ENCODE measurements at regions not wholly inside any gene's neighbourhood (a gene's known extent, or its start where the extent isn't known, plus 50 kb on each side); places are given as distances from the start of the nearest gene placed in this dataset.
"Not testable (repeated sequence)": the region's sequence is repeated elsewhere in the genome, so short reads cannot be mapped to it uniquely, and the experiment has no call there.

DNA sequence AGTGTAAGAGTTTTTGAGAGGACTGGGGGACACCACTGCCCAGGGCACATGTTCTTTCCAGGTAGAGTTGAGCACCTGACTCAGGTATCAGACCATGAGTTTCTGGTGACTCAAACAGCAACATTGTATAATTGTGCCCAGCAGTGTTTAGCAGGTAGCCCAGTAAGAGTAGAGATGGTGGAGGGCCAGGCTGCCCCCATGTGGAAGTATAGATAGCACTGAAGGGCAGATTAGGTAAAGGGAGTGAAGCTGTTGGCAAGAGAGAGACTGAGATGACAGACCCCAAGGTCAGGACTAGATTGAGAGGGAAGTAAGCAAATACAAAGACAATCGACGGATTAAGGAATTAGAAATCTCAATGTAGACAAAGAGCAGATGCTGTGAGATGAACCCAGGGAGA lies 74.6 kb downstream of the TRIM42 start:
- DNase-seq = no peak

DNA sequence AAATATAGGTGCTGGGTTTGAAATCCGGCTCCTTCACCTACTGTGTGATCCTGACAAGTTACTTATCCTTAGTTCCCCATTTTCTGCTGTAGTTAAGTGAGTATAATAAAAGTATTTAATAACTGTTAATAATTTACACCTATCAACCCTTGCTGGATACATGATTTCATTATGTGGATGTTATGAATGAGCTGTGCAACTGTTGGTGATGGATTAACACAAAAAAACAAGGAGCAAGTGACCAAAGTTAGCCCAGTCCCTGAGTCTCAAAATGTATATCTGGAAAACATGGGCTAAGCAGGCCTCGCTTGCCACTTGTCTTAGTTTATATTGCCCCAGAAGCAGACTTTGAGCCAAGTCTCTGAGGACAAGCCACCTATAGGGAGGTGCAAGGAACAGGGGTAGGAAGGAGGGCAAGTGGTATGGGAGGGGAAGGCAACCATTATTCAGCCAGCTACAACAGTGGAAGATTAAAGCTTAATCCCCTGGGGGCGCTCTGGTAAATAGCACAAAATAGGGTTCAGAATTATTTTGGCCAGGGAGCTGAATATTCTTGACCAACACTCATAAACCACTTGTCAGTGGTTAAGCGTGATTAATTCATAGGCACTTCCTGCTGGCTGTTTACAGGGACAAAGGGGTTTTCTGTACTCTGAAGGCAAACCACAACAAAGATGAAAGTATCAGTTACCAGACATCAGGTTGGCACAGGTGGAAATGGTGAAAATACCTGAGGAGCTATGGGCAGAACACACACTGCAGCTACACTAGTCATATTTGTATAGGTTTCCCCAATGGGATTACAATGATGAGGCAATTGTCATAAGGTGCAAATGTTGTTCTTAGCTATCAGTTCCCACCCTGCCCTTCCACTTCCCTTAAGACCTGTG lies 76.2 kb downstream of the TRIM42 start:
- DNase-seq = no peak

DNA sequence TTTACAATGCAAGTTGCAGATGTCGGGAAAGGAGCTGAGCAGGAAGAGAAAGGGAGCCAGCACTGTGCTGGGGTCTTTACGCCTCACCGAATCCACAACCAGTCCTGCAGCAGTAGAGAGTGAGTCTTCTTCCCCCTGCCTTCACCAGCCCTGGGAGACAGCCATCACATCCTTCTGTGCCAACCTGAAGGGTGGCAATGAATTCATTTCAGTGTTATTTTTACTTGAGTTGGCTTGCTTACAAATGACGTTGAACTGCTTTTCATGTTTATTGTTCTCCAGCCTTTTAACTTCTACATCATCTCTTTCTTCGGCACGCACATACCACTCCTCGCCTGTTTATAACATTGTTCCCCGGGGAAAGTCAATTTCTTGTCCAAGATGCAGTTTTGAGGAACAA lies 77.1 kb downstream of the TRIM42 start:
- DNase-seq = no peak

DNA sequence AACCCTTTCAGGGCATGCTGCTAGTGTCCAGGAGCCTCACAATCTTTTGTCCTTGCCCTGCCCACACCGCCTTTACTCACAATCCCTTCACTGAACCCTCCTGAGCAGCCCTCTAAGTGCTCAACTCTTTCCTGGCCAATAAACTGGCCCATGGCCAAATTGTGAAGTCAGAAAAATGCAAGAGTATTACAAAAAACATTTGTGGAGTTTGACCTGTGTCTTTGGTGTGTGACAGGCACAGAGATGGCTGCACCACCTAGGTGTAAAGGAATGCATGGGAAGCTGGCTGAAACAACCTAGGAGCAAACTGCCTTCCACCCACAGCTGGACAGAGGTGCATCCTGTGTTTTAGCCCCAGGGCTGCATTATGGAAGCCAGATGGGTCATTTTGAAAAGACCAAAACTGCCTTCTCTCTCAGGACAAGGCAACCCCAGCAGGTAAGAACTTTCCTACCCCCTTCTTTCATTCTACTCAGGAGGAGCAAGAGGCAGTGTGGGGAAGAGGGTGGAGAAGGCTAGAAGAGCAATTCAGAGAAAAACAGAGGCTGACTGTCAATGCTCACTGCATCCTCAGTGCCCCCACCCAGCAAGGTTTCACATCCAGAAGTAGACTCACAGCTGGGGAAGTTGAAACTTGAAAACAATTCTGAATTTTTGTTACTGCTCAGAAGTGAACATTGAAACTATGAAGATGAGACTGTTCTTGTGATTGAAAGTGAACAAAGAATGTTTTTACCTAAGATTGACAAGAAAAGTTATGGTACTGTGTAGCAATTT lies 78.6 kb downstream of the TRIM42 start:
- no peak for DNase-seq

DNA sequence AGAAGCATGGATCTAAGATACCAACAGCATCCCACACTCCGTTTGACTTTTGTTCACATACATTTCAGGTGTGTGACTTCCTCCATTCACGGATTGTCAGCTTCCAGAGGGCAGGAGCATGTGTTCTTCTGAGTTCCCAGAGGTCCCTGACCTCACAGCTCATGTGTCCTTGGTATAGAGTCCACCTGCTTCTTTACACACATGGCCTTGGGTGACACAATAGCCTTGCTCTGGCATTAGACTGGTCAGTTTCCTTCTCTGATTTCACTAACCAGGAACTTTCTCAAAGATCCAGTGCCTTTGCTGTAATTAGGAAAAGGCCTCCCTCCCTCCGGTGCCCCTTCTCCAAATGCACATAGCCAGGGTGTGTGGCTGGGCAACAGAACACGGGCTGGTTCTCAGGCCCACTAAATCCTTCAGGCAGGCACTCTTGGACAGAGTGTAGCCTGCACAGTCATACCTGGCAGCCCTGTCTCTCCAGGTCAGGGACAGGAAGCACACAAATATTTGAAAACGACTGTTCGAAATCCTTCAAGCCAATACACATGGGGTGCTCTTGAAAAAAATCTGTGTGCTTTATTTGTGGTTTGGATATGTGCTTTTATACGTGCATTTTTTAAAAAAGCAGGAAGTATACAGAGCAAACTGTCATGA lies 81.1 kb downstream of the TRIM42 start:
- DNase-seq = no peak

DNA sequence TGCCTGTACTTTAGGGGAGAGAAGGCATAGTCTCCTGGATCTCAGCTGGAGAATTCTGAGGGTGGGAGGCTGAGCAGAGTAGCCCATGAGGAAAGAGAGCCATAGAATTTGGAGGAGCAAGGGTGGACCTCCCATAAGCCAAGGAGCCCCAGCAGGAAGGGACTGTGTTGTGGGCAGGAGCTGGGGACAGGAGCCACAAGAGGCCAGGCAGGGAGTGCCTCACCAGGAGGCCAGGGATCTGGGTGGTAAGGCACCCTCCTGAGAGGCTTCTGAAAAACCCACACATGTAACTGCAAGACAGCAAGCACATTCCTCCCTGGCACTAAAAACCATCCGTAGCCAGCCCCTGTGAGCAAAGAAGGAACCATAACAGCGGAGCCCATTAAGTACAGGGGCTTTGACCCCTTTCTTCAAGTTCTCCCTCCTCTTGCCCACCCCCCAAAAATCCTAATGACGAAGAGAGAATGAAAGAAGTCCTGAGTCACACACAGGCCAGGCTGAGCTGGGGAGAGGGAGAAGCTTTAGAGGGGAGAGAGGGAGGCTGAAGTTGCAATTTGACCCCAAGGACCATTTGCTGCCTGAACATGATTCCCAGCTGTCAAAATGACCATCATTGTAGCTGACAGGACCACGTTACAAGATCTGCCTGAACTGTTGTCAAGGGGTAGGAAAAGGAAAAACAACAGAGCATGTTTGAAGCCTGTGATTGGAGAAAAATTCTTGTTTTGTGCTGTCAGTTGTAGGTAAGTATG lies 82.6 kb downstream of the TRIM42 start:
- no peak for DNase-seq

DNA sequence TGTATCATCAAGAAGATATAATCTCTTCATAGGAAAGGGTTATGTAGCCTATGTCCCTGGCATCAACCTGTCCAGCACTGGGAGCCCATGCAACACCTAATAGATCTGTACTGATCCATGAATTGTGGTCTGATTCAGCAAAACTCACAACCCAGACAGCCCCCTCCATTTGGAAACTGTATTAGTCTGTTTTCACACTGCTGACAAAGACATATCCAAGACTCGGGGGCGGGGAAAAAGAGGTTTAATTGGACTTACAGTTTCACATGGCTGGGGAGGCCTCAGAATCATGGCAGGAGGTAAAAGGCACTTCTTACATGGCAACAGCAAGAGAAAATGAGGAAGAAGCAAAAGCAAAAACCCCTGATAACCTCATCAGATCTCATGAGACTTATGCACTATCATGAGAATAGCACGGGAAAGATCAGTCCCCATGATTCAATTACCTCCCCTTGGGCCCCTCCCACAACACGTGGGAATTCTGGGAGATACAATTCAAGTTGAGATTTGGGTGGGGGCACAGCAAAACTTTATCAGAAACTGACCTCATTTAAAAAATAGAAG lies 83.3 kb downstream of the TRIM42 start:
- DNase-seq = no peak

DNA sequence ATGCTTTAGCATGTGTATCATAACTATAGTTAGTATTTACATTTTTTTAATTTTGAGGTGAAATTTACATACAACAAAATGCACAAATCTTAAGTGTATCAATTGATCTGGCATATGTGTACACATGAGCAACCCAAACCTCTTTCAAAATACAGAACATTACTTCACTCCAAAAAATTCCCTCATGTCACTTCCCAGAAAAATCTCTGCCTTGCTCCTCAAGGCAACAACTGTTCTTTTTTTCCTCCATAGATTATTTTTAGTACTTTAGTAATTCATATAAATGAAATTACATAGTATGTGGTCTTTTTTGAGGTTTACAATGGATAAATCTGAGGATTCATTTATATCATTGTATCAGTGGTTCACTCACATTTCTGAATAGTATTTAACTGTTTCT lies 84.9 kb downstream of the TRIM42 start:
- no peak for DNase-seq

DNA sequence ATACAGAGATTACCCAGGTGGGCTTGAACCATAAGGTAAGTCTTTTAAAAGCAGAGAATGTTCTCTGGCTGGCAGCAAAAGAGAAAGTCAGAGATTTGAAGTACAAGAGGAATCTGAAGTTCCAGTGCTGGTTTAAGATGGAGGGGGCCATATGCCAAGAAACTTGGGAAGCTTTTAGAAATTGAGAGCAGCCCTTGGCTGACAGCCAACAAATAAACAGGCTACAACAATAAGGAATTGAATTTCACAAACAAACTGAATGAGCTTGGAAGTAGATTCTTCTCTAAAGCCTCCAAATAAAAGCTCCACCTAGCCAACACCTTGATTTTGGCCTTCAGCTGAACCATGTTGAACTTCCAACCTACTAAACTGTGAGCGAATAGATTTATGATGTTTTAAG lies 85.7 kb downstream of the TRIM42 start:
- no peak for DNase-seq

DNA sequence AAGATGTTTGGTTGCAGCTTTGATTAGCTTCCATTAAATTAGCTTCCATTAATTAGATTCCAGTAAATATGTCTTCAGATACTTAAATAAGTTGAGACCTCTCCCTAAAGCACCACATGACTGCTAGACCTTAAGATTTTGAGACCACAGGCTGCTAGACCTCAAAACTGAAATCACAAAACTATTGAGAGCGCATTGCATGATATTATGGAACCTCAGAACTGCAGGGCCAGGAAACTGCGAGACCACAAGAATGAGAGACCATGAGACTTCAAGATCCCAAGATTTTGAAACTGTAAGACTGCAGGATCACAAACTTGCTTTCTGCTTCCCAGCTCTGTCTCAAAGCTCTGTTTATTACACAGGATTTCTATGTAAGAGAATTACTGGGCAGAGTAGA lies 87.4 kb downstream of the TRIM42 start:
- no peak for DNase-seq

DNA sequence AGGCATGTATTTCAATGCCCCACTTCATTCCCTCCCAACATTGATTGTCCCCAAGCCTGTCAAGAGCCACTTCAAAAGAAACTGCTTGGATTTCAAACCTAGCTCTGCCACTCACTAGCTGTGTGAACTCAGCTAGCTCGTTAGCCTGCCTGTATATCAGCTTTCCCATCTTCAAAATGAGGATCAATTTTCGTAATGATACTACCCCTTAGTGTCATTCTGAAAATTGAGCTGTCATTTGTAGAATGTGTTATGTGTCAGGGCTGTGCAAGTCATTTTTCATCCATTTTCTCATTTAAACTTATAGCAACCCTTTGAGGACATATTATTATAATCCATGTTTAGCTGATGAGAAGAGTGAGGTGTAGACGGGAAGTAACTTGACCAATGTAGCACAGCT lies 88.6 kb downstream of the TRIM42 start:
- DNase-seq = no peak

DNA sequence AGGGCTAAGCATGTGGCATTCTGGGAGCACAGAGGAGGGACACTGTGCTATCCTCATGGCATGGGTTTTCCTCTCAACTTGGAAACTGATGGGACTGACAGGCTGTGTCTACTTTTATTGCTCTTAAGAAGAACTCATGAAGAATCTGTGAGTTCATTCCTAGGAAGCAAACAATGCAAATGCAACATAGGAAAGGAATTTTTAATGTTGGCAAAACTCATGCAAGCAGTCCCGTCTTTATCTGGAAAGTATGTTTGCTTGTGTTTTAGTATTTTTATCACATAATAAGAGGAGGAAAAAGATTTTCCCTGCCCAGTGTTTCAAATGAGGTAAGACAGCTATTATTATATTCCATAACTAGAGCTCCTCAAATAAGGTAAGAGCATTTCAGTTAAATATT lies 89.7 kb downstream of the TRIM42 start:
- no peak for DNase-seq

DNA sequence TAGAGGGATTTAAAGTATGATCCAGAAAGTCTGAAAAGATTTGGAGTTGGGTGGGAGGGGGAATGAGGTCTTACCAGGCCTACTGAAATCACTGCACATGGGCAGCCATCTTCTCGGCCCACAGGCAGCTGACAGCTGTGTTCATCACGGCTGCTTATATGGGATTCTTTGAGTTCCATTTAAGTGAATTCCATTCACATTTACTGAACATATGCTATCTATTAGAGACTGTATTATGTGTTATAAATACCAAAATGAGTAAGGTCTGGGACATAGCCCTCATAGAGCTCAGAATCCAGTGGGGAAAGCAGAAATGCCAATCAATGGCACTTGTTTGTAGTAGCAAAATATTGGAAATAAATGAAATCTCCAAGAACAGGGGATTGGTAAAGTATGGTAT lies 91.1 kb downstream of the TRIM42 start:
- DNase-seq = no peak

DNA sequence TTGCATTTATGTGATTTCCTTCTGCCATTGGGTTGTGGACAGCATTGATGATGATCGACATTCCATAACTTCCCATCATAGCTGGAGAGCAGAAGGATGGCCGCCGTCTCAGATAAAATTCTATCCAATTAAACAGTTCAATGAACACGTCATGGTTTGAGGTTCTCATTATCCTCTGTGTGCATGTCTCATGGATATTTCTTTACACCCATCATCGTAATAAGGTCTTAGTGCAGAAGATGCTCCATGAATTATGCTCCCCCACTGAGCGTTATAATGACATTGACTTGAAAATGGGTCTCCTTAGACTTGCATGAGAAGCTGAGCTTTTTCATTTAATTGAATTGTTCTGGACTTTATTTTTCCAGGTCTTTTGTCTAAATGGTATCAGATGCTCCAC lies 92.1 kb downstream of the TRIM42 start:
- no peak for DNase-seq

DNA sequence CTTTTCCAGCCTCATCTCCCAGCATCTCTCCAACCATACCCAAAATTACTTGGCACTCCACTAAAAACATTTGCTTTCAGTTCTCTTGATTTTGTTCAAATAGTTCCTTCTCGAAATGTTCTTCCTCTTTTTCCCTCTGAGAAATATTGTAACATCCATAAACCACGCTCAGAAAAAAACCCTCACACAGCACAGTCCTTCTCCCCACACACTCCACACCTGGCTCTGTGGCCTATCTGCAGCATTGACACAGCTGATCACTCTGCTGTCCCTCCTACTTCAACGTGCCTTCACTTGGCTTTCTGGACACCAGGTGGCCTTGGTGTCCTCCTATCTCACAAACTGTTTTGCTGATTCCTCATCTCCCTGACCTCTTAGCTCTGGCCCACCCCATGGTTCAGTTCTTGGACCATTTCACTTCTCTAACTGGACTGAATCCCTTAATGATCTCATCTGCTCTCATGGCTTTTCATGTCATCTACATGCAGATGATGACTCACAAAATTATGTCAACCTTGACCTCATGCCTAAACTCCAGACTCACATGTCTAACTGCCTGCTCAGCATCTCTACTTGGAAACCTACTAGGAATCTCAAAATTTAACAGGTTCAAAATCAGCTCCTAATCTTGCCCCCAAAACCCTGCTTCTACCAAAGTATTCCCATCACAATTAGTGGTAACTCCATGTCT lies 93.3 kb downstream of the TRIM42 start:
- no peak for DNase-seq

DNA sequence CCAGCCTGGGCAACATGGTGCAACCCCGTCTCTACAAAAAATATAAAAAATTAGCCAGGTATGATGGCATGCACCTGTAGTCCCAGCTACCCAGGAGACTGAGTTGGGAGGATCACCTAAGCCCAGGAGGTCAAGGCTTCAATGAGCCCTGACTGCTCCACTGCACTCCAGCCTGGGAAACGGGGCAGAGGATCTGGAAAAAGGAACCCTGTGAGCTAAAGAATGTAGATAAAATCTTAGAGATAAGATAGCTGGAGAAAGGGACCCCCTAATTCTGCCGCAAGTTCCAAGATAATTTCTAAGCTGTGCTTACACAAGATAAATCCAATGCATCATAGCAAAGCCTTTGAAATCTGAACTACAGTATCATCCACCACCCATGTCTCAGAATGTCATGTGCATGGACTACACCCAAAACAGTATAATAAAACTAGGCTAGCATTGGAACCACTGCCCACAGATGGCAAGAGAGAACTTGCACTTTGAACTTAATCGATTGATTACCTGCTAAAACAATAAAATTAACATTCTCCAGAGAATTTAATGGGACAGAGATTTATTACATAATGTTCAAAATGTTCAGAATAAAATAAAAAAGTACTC lies 99.9 kb downstream of the TRIM42 start:
- DNase-seq = no peak

DNA sequence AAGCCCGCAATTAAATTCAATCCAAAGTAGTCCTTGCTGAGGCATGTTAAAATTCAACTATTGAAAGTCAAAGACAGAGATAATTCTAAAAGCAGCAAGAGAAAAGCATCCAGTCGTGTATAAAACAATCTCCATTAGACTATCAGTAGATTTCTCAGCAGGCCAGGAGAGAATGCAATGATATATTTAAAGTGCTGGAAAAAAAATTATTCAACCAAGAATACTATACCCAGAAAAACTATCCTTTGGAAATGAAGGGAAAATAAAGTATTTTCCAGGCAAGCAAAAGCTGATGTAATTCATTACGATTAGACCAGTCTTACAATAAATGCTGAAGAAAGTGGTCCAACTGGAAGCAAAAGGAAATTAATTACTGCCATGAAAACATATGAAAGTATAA lies 113.5 kb downstream of the TRIM42 start:
- no peak for DNase-seq

DNA sequence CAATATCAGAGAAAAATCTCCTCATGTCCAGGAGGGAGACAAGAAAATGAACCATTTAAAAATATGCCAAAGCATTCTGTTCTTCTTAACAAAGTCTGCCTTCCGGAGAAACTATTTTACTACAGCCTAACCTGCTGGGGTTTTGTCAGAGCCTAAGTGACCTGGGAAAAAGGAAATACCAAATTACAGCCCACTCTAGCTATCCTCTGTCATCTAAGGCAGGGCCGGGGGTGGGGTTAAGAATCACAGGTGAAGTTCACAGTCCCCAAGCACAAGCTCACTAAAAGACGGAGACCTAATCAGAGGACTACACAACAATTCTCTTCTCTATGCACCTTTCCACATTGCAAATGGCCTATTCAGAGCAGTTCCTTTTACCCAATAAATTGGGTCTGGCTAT lies 116.6 kb downstream of the TRIM42 start:
- no peak for DNase-seq

DNA sequence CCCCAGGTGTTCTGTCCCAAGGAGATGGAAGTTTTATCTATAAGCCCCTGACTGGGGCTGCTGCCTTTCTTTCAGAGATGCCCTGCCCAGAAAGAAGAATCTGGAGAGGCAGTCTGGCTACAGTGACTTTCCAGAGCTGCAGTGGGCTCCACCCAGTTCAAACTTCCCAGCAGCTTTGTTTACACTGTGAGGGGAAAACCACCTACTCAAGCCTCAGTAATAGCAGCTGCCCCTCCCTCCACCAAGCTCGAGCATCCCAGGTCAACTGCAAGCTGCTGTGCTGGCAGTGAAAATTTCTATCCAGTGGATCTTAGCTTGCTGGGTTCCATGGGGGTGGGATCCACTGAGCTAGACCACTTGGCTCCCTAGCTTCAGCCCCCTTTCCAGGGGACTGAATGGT lies 125.0 kb downstream of the TRIM42 start:
- not testable (repeated sequence) for DNase-seq

DNA sequence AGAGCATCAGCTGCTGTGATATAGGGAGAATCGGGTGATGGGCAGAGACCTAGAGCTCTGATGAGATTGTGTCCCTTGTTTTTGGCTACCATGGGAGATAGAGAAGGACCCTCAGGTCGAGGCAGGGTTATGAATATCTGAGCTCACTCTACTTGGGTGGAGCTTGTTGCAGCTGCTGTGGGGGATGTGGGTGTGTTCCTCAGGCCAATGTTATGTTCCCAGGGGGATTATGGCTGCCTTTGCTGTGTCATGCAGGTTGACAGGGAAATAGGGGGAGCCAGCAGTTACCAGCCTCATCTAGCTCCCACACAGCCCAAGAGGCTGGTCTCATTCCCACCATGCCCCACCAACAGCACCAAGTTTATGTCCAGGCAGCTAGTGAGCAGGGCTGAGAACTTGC lies 131.5 kb downstream of the TRIM42 start:
- DNase-seq = no peak

DNA sequence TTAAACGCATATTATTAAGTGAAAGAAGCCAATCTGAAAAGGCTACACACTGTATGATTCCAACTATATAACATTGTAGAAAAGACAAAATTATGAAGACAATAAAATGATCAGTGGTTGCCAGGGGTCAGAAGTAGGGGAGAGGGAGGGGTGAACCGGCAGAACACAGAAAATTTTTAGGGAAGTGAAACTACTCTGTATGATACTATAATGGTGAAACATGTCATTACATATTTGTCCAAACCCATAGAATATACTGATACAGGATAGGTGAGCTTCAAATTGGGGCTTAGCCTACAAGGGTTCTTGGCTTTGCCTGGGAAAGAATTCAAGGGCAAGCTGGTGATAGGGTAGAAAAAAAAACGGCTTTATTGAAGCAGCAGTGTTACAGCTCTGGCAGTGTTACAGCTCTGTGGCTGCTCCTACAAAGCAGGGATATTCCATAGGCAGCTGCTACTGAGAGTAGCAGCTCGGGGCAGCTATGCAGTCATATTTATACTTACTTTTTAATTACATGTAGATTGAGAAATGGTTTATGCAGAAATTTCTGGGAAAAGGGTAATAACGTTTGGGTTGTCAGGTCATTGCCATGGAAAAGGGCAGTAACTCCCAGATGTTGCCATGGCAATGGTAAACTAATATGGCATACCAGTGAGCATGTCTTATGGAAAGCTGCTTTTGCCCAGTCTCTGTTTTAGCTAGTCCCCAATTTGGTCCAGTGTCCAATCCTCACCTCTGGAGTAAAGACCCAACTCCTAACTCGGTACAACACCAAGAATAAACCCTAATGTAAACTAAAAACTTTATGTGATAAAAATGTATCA lies 125.1 kb upstream of the SLC25A36 start:
- DNase-seq = no peak
